CD1c-positive myeloid dendritic cell (primary cell): ENCODE measurements at regions not wholly inside any gene's neighbourhood (a gene's known extent, or its start where the extent isn't known, plus 50 kb on each side); places are given as distances from the start of the nearest gene placed in this dataset.

ENCODE experiments used
- DNase-seq: peaks from one replicate; pipeline ENCODE4 v3.0.0-alpha.2; 2016; ENCODE audit errors: extremely low spot score

- no peak for DNase-seq
These were observed 133.4 kb downstream of the ATG4C start for GRCh38 chr1:62917314-62917713.

DNA sequence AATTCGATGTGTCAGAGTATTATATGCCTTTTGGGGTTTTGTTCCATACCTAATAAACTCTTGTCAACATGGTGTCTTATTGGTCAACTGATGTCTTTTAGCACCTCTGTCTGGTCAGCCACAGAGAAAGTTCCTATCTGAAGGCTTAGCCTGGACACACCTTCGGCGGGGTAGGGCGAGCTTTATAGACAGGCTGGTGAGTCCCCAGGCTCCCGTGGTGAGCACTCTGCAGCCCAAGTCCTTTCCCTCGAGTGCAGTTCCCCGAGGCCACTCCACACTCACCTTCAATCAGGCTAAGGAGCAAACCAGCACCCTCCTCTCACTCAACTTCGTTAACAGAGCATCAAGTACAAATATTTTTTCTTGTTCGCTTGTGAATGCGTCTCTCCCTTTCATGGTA is 133.9 kb downstream of the ATG4C start:
- no peak for DNase-seq

- no peak for DNase-seq
These were observed 134.8 kb downstream of the ATG4C start for GRCh38 chr1:62918700-62919099.

DNA sequence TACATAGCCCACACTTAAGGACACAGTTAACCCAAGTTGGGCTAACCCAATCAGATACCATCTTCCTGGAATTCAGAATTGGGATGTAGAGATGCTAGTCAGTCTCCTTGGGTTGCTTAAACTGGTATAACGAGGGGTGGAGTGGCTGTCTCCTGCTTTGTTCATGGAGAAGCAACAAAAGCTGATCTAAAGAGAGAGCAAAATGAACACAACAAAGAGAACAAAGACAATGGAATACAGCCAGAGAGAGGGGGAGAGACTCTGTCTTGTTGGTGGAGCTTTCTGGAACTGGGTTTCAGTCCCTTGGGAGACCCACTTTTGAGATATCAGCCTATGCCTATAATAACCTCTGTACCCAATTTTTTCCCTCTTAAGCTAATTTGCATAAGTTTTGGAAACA is 138.1 kb downstream of the ATG4C start:
- DNase-seq: no peak

- DNase-seq: no peak
These were observed 141.3 kb downstream of the ATG4C start for GRCh38 chr1:62924983-62925790.

GRCh38 chr1:62926681-62927252 is 142.8 kb downstream of the ATG4C start:
- no peak for DNase-seq

DNA sequence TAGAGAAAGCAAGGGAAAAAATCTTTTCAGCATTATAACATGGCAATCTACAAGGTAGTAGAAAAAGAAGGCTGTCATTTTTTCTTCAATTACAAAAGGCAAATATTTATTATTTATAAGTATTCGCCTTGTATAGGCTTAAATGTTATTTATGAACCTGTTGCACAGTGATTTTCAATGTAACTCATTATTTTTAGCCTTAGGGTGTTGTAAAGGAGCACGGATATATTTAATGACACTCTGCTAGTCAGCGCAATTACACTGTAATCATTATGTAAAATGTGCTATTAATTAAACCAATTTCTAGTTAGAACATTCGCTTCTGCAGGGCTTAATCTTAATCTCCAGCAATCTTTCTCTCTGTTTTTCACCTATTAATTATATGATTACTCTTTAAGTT is 145.0 kb downstream of the ATG4C start:
- DNase-seq: no peak

GRCh38 chr1:62937634-62938296 is 153.8 kb downstream of the ATG4C start:
- DNase-seq: no peak

GRCh38 chr1:62941780-62942179 is 157.8 kb downstream of the ATG4C start:
- DNase-seq: no peak

GRCh38 chr1:62946511-62946910 is 162.6 kb downstream of the ATG4C start:
- DNase-seq: no peak

- no peak for DNase-seq
These were observed 167.5 kb downstream of the ATG4C start for GRCh38 chr1:62951428-62951827.

DNA sequence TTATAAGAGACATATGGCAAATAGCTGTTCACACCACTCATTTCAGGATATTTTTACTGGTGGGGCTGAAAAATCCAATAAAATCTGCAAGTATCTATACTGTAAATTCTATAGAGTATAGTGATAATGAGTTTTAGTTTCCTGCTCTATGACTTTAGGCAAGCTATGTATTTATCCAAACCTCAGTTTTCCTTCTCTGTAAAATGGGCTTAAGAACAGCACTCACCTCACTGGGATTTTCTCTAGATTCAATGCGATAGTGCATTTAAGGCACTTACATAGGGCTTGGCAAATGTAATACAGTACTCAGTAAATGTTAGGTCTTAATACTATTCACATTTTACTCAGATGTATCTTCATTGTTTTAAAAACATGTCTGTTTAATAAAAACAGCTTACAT is 168.7 kb downstream of the ATG4C start:
- no peak for DNase-seq

- no peak for DNase-seq
These were observed 169.7 kb downstream of the ATG4C start for GRCh38 chr1:62953633-62954032.

- DNase-seq: no peak
These were observed 170.8 kb downstream of the ATG4C start for GRCh38 chr1:62954758-62955157.

DNA sequence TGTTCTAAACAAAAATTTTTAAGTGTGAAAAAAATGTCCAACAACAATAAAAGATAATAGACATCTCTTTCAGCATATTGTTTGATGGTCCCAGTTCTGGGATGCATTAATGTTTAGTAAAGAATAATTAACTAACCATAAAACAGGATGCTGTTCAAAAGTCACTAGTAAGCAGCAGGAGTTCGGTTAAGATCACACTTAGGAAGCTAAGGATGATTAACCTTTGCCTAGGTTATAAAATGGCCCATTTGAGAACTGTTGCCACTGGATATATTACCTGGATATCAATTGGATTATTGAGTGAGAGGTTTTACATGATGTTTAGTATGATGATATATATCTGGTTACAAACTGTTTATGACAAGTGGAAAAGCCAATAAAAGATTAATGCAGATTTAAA is 171.7 kb downstream of the ATG4C start:
- DNase-seq: no peak

GRCh38 chr1:62962014-62962812 is 178.3 kb downstream of the ATG4C start:
- DNase-seq: no peak

GRCh38 chr1:62962901-62963776 is 179.2 kb downstream of the ATG4C start:
- peak; percentile 2 for DNase-seq

DNA sequence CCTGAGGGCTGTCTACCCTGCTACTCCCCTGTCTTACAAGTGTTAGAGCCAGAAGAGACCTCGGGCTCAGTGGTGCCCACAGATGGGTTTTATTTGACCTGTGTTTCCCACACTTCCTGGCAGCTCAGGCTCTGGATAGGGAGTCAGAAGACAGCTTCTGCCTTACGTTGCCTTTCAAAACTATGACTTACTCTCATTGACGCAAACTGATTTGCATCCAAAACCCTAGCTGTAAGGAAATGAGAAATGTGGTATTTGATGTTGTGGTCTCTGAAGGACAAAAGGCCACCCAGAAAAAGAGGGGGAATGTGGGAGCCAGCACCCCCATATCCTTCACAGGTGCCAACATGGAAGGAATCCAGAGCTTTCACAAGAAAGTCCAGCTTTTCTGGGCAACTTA is 180.2 kb downstream of the ATG4C start:
- DNase-seq: no peak

DNA sequence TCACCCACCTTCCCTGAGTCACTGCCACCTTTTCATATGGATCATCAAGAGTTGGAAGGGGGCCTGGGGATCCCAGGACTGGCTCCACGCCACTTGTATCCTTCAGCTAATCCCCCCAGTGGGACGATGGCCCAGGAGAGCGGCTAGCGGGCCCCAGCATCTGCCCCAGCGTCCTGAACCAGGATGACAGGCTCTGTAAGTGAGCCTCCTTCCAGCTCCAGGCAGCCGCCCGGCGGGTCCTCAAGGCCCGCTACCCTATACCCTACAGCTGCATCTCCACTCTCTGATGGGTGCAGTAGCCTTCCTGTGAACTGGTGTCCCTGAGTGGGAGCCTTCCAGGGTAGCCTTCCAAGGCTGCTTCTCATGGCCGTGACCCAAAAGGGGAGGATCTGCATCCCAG is 183.1 kb downstream of the ATG4C start:
- DNase-seq: no peak

GRCh38 chr1:62977366-62977765 is 193.4 kb downstream of the ATG4C start:
- no peak for DNase-seq

DNA sequence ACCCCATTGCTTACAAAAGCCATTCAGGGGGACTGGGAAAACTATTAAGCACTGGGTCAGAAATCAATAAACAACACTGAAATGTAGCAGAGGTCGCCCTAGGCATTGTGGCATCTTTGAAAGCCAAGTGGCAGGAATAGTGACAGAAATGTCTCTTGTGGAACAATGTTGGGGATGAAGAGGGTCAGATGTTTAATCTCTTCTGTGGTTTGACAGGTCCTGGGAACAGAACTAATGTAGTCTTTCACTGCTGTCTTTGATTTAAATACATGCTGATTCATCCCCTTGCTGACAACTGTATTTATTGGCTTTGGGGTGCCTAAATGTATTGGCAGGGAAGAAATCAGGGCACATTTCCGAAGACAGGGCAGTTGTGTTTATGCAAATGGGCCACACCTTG is 194.8 kb downstream of the ATG4C start:
- no peak for DNase-seq
